ENCODE measurements at regions not wholly inside any gene's neighbourhood (a gene's known extent, or its start where the extent isn't known, plus 50 kb on each side); places are given as distances from the start of the nearest gene placed in this dataset.

DNA sequence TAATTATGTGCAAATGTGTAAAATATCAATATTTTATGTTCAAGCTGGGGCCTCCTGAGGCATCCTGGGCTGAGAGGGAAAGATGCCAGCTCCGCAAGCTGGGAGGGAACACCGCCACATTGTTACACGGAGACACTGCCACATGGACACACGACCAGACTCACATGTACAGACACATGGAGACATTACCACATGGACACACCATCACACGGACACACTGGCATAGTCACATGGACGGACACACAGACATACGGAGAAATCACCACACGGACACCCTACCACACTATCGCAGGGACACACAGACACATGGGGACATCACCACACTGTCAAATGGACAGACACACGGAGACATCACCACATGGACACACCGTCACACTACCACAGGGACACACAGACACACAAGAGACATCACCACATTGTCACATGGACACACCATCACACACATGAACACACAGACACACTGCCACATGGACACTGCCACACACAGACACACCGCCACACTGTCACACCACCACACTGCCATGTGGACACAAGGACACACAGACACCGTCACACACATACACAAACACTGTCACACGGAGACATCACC is 117.6 kb downstream of the CCDC74A start:
- no peak for TF ChIP-seq EP300 (IDR thresholded peaks at IDR 0.05; ENCODE audit: borderline replicate concordance in 1 of 2, low read depth in 2 of 2, low read length in 2 of 2)
- TF ChIP-seq FOSL1 (IDR thresholded peaks at IDR 0.05; ENCODE audit: insufficient read depth, low read depth, low read length): no peak
- TF ChIP-seq CHD1 (IDR thresholded peaks at IDR 0.05; ENCODE audit: low read depth, low read length): no peak
- TF ChIP-seq, protein P1, sequence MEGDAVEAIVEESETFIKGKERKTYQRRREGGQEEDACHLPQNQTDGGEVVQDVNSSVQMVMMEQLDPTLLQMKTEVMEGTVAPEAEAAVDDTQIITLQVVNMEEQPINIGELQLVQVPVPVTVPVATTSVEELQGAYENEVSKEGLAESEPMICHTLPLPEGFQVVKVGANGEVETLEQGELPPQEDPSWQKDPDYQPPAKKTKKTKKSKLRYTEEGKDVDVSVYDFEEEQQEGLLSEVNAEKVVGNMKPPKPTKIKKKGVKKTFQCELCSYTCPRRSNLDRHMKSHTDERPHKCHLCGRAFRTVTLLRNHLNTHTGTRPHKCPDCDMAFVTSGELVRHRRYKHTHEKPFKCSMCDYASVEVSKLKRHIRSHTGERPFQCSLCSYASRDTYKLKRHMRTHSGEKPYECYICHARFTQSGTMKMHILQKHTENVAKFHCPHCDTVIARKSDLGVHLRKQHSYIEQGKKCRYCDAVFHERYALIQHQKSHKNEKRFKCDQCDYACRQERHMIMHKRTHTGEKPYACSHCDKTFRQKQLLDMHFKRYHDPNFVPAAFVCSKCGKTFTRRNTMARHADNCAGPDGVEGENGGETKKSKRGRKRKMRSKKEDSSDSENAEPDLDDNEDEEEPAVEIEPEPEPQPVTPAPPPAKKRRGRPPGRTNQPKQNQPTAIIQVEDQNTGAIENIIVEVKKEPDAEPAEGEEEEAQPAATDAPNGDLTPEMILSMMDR (IDR thresholded peaks at IDR 0.05; ENCODE audit: control extremely low read depth in 1 of 3, insufficient read depth in 1 of 3, low read depth in 1 of 3, low read length in 3 of 3): no peak
- TF ChIP-seq POLR2AphosphoS5 (IDR thresholded peaks at IDR 0.05; ENCODE audit: low read depth, low read length): no peak
- no peak for TF ChIP-seq CEBPB (IDR thresholded peaks at IDR 0.05; ENCODE audit: low read depth, low read length)
- TF ChIP-seq YY1 (IDR thresholded peaks at IDR 0.05; ENCODE audit: low read depth, low read length): no peak
- TF ChIP-seq RAD21 (IDR thresholded peaks at IDR 0.05 in 1 of 2, conservative IDR thresholded peaks at IDR 0.05 in 1 of 2; ENCODE audit: low read depth in 2 of 2, low read length in 2 of 2): no peak
- no peak for TF ChIP-seq EZH2 (IDR thresholded peaks at IDR 0.05; ENCODE audit: low read depth, low read length, severe bottlenecking)
- TF ChIP-seq, protein P2, sequence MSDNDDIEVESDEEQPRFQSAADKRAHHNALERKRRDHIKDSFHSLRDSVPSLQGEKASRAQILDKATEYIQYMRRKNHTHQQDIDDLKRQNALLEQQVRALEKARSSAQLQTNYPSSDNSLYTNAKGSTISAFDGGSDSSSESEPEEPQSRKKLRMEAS (IDR thresholded peaks at IDR 0.05): no peak
- TF ChIP-seq EGR1 (IDR thresholded peaks at IDR 0.05; ENCODE audit: borderline replicate concordance, low read depth, low read length): no peak
